ENCODE measurements at regions not wholly inside any gene's neighbourhood (a gene's known extent, or its start where the extent isn't known, plus 50 kb on each side); places are given as distances from the start of the nearest gene placed in this dataset.

GRCh38 chr17:5915337-5915736 lies 154.8 kb upstream of the WSCD1 start:
- no peak for ATAC-seq

More at GRCh38 chr17:5915337-5915736, 154.8 kb upstream of the WSCD1 start:
- Histone ChIP-seq H3K9me2 (ENCODE audit: insufficient read depth) (peaks cover 8% of the 10 kb centered on the region; the same call in 1 of the 2 replicates), H3K36me3 (ENCODE audit: insufficient read depth) (no peaks in the 10 kb centered on the region), H3K27ac (ENCODE audit: low read depth) (no peak overlapping the region), H3K4me1 (ENCODE audit: insufficient read depth) (peaks cover 20% of the 10 kb centered on the region; the same call in 1 of the 2 replicates), H2AFZ (no peak overlapping the region), H3K79me2 (replicated peaks; ENCODE audit: insufficient read depth) (no peaks in the 10 kb centered on the region), H3K4me2 (no peak overlapping the region), H4K20me1 (replicated peaks; ENCODE audit: insufficient read depth) (no peaks in the 10 kb centered on the region), H3K27me3 (ENCODE audit: insufficient read depth) (no peaks in the 10 kb centered on the region), H3K4me3 (no peak overlapping the region), H3F3A (replicated peaks; ENCODE audit: low read depth) (0 out of 2 replicates have a peak, but pooled peaks cover 4% of the 10 kb centered on the region)
- no peaks in the 10 kb centered on the region; the same call in 2 of the 3 replicates for H3K36me3 Mint-ChIP-seq (ENCODE audit: low read depth)
- peaks cover 20% of the 10 kb centered on the region for H3K4me1 Mint-ChIP-seq
- peaks cover 10% of the 10 kb centered on the region for H3K27me3 Mint-ChIP-seq (ENCODE audit: insufficient read depth, low read depth, poor library complexity)
- no peak for DNase-seq (ENCODE audit: low spot score)
- TF ChIP-seq EZH2 (IDR thresholded peaks at IDR 0.05; ENCODE audit: low read depth, unreplicated experiment) = no peak
- TF ChIP-seq, protein P1, sequence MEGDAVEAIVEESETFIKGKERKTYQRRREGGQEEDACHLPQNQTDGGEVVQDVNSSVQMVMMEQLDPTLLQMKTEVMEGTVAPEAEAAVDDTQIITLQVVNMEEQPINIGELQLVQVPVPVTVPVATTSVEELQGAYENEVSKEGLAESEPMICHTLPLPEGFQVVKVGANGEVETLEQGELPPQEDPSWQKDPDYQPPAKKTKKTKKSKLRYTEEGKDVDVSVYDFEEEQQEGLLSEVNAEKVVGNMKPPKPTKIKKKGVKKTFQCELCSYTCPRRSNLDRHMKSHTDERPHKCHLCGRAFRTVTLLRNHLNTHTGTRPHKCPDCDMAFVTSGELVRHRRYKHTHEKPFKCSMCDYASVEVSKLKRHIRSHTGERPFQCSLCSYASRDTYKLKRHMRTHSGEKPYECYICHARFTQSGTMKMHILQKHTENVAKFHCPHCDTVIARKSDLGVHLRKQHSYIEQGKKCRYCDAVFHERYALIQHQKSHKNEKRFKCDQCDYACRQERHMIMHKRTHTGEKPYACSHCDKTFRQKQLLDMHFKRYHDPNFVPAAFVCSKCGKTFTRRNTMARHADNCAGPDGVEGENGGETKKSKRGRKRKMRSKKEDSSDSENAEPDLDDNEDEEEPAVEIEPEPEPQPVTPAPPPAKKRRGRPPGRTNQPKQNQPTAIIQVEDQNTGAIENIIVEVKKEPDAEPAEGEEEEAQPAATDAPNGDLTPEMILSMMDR (conservative IDR thresholded peaks at IDR 0.05; ENCODE audit: low read depth in 2 of 2) = no peak
- no peak for TF ChIP-seq POLR2AphosphoS5 (IDR thresholded peaks at IDR 0.05; ENCODE audit: low read depth)
- TF ChIP-seq EZH2phosphoT487 (IDR thresholded peaks at IDR 0.05; ENCODE audit: unreplicated experiment) = no peak
- TF ChIP-seq ZNF114 (CRISPR knock-in tag; IDR thresholded peaks at IDR 0.05) = no peak
- TF ChIP-seq ETS1 (IDR thresholded peaks at IDR 0.05) = no peak
- TF ChIP-seq, protein P2, sequence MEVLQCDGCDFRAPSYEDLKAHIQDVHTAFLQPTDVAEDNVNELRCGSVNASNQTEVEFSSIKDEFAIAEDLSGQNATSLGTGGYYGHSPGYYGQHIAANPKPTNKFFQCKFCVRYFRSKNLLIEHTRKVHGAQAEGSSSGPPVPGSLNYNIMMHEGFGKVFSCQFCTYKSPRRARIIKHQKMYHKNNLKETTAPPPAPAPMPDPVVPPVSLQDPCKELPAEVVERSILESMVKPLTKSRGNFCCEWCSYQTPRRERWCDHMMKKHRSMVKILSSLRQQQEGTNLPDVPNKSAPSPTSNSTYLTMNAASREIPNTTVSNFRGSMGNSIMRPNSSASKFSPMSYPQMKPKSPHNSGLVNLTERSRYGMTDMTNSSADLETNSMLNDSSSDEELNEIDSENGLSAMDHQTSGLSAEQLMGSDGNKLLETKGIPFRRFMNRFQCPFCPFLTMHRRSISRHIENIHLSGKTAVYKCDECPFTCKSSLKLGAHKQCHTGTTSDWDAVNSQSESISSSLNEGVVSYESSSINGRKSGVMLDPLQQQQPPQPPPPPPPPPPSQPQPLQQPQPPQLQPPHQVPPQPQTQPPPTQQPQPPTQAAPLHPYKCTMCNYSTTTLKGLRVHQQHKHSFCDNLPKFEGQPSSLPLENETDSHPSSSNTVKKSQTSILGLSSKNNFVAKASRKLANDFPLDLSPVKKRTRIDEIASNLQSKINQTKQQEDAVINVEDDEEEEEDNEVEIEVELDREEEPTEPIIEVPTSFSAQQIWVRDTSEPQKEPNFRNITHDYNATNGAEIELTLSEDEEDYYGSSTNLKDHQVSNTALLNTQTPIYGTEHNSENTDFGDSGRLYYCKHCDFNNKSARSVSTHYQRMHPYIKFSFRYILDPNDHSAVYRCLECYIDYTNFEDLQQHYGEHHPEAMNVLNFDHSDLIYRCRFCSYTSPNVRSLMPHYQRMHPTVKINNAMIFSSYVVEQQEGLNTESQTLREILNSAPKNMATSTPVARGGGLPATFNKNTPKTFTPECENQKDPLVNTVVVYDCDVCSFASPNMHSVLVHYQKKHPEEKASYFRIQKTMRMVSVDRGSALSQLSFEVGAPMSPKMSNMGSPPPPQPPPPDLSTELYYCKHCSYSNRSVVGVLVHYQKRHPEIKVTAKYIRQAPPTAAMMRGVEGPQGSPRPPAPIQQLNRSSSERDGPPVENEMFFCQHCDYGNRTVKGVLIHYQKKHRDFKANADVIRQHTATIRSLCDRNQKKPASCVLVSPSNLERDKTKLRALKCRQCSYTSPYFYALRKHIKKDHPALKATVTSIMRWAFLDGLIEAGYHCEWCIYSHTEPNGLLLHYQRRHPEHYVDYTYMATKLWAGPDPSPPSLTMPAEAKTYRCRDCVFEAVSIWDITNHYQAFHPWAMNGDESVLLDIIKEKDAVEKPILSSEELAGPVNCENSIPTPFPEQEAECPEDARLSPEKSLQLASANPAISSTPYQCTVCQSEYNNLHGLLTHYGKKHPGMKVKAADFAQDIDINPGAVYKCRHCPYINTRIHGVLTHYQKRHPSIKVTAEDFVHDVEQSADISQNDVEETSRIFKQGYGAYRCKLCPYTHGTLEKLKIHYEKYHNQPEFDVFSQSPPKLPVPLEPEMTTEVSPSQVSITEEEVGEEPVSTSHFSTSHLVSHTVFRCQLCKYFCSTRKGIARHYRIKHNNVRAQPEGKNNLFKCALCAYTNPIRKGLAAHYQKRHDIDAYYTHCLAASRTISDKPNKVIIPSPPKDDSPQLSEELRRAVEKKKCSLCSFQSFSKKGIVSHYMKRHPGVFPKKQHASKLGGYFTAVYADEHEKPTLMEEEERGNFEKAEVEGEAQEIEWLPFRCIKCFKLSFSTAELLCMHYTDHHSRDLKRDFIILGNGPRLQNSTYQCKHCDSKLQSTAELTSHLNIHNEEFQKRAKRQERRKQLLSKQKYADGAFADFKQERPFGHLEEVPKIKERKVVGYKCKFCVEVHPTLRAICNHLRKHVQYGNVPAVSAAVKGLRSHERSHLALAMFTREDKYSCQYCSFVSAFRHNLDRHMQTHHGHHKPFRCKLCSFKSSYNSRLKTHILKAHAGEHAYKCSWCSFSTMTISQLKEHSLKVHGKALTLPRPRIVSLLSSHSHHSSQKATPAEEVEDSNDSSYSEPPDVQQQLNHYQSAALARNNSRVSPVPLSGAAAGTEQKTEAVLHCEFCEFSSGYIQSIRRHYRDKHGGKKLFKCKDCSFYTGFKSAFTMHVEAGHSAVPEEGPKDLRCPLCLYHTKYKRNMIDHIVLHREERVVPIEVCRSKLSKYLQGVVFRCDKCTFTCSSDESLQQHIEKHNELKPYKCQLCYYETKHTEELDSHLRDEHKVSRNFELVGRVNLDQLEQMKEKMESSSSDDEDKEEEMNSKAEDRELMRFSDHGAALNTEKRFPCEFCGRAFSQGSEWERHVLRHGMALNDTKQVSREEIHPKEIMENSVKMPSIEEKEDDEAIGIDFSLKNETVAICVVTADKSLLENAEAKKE (CRISPR knock-in tag; IDR thresholded peaks at IDR 0.05) = no peak
- TF ChIP-seq ZNF331 (CRISPR knock-in tag; IDR thresholded peaks at IDR 0.05; ENCODE audit: low read depth) = no peak
- no peak for TF ChIP-seq STAT1 (IDR thresholded peaks at IDR 0.05; ENCODE audit: unreplicated experiment)
- no peak overlapping the region for H3K27ac Mint-ChIP-seq
- H3K4me3 Mint-ChIP-seq = no peak overlapping the region
- H3K9me3 Mint-ChIP-seq = no peaks in the 10 kb centered on the region
